H1 (cell line): ENCODE measurements at regions not wholly inside any gene's neighbourhood (a gene's known extent, or its start where the extent isn't known, plus 50 kb on each side); places are given as distances from the start of the nearest gene placed in this dataset.

Experiments
- CTCF ChIA-PET: fragments of 300-600 bp; sonication (Branson Sonifier 250); formaldehyde crosslinking; loops from one replicate; lab custom pipeline; 2021; ENCODE audit not compliant: partially characterized antibody; lab: Charles Lee
- POLR2A ChIA-PET: fragments of 300-600 bp; sonication (Branson Sonifier 250); formaldehyde crosslinking; loops from one replicate; lab custom pipeline; 2021; ENCODE audit warnings: inconsistent platforms; ENCODE audit not compliant: partially characterized antibody; lab: Charles Lee
- DNase-seq, 2 experiments: peaks; one replicate each; pipeline versions ENCODE4 v3.0.0 to v3.0.0-alpha.2; 2010 to 2022; ENCODE audit warnings: low spot score in 2 of 2, low read depth in 1 of 2, mixed read lengths in 1 of 2
- FAIRE-seq: peaks from 2 replicates; lab custom pipeline; 2011; peaks lifted over from hg19 to GRCh38; lab: Jason Lieb, UNC
- H2AFZ ChIP-seq: 2 replicates; pipeline ENCODE4 v1.8.1; 2012; ENCODE audit warnings: low read length, inconsistent platforms
- H2AK5ac ChIP-seq: 2 replicates; pipeline ENCODE4 v1.6.1; 2013; ENCODE audit warnings: low read depth, low read length
- H2BK120ac ChIP-seq: replicated peaks from 2 replicates; pipeline ENCODE3; 2013; ENCODE audit warnings: low read depth, low read length, inconsistent platforms
- H2BK12ac ChIP-seq: 2 replicates; pipeline ENCODE4 v1.6.1; 2013; ENCODE audit warnings: low read depth, low read length
- H2BK15ac ChIP-seq: 2 replicates; pipeline ENCODE4 v1.6.1; 2013; ENCODE audit warnings: low read length
- H2BK20ac ChIP-seq: 2 replicates; pipeline ENCODE4 v1.6.1; 2013; ENCODE audit warnings: low read length
- H2BK5ac ChIP-seq: 2 replicates; pipeline ENCODE4 v1.6.1; 2013; ENCODE audit warnings: low read depth, low read length
- H3K14ac ChIP-seq: 2 replicates; pipeline ENCODE4 v1.6.1; 2013; ENCODE audit warnings: inconsistent platforms; ENCODE audit not compliant: insufficient read length
- H3K18ac ChIP-seq: 2 replicates; pipeline ENCODE4 v1.6.1; 2013; ENCODE audit warnings: low read length; ENCODE audit errors: extremely low read depth
- H3K23ac ChIP-seq: 2 replicates; pipeline ENCODE4 v1.6.1; 2013; ENCODE audit warnings: inconsistent platforms; ENCODE audit not compliant: insufficient read length
- H3K23me2 ChIP-seq: 2 replicates; pipeline ENCODE4 v1.6.1; 2013; ENCODE audit warnings: low read depth, low read length
- H3K27ac ChIP-seq: 2 replicates; pipeline ENCODE4 v1.6.1; 2011; ENCODE audit warnings: low read depth, low read length, inconsistent platforms
- H3K27me3 ChIP-seq, 4 experiments: replicated peaks in 1 of 4; 1 replicate in 1 of 4; 2 replicates in 3 of 4; pipeline versions ENCODE4 v1.6.1 to v1.8.1; 2011 to 2013; ENCODE audit warnings: low read length in 3 of 4, mild to moderate bottlenecking in 3 of 4, inconsistent platforms in 2 of 4, mixed read lengths in 2 of 4, moderate library complexity in 1 of 4; ENCODE audit not compliant: control insufficient read depth in 3 of 4, insufficient read depth in 3 of 4; ENCODE audit errors: extremely low read depth in 1 of 4
- H3K36me3 ChIP-seq, 4 experiments: 2 replicates each; pipeline versions ENCODE4 v1.6.1 to v1.8.1; 2011 to 2013; ENCODE audit warnings: mild to moderate bottlenecking in 4 of 4, low read length in 3 of 4, moderate library complexity in 2 of 4, control low read depth in 1 of 4, inconsistent platforms in 1 of 4; ENCODE audit not compliant: insufficient read depth in 4 of 4, control insufficient read depth in 2 of 4
- H3K4ac ChIP-seq: replicated peaks from 2 replicates; pipeline ENCODE3; 2013; ENCODE audit warnings: low read length, low read depth, mixed read lengths, inconsistent platforms; ENCODE audit not compliant: insufficient read length
- H3K4me1 ChIP-seq, 4 experiments: replicated peaks in 1 of 4; 1 replicate in 1 of 4; 2 replicates in 3 of 4; pipeline versions ENCODE4 v1.6.1 to v1.8.1; 2011 to 2013; ENCODE audit warnings: low read length in 3 of 4, inconsistent platforms in 2 of 4, mixed read lengths in 1 of 4; ENCODE audit not compliant: insufficient read depth in 4 of 4, control insufficient read depth in 3 of 4
- H3K4me2 ChIP-seq, 2 experiments: 2 replicates each; pipeline versions ENCODE4 v1.6.1 to v1.8.1; 2011 to 2013; ENCODE audit warnings: low read depth in 2 of 2, low read length in 2 of 2, control low read depth in 1 of 2, inconsistent platforms in 1 of 2, mild to moderate bottlenecking in 1 of 2; ENCODE audit not compliant: insufficient read depth in 1 of 2
- H3K4me3 ChIP-seq, 4 experiments: fragments of 200-600, 300-600 bp in 1 of 4; sonication (generic), shearing (Covaris generic), sonication (Bioruptor Twin) in 1 of 4; 2 replicates each; pipeline versions ENCODE4 v1.5.1 to v1.8.1; 2011 to 2016; ENCODE audit warnings: low read length in 4 of 4, low read depth in 3 of 4, control low read depth in 2 of 4, inconsistent platforms in 2 of 4, mild to moderate bottlenecking in 2 of 4, mixed read lengths in 1 of 4, moderate library complexity in 1 of 4; ENCODE audit not compliant: insufficient read depth in 2 of 4; ENCODE audit errors: extremely low read depth in 1 of 4
- H3K56ac ChIP-seq: replicated peaks from 2 replicates; pipeline ENCODE3; 2013; ENCODE audit warnings: low read depth, mild to moderate bottlenecking, mixed read lengths, low read length, inconsistent platforms; ENCODE audit not compliant: insufficient read length
- H3K79me1 ChIP-seq: 2 replicates; pipeline ENCODE4 v1.6.1; 2013; ENCODE audit warnings: low read depth, low read length, control low read depth
- H3K79me2 ChIP-seq, 2 experiments: 2 replicates each; pipeline versions ENCODE4 v1.6.1 to v1.8.1; 2012 to 2013; ENCODE audit warnings: low read length in 2 of 2, mild to moderate bottlenecking in 2 of 2, inconsistent platforms in 1 of 2; ENCODE audit not compliant: insufficient read depth in 2 of 2, control insufficient read depth in 1 of 2
- H3K9ac ChIP-seq, 4 experiments: replicated peaks in 1 of 4; 1 replicate in 1 of 4; 2 replicates in 3 of 4; pipeline versions ENCODE4 v1.6.1 to v1.8.1; 2011 to 2013; ENCODE audit warnings: low read depth in 3 of 4, low read length in 3 of 4, control low read depth in 2 of 4, mild to moderate bottlenecking in 2 of 4, moderate library complexity in 2 of 4, inconsistent platforms in 1 of 4; ENCODE audit errors: extremely low read depth in 1 of 4
- H3K9me3 ChIP-seq, 2 experiments: 2 replicates each; pipeline versions ENCODE4 v1.6.1 to v1.8.1; 2012 to 2013; ENCODE audit warnings: mild to moderate bottlenecking in 2 of 2, moderate library complexity in 2 of 2, control low read depth in 1 of 2, inconsistent platforms in 1 of 2, low read depth in 1 of 2, low read length in 1 of 2, mixed read lengths in 1 of 2; ENCODE audit not compliant: insufficient read depth in 2 of 2
- H4K20me1 ChIP-seq, 2 experiments: replicated peaks in 1 of 2; 2 replicates each; pipeline versions ENCODE3 to v1.8.1; 2011 to 2013; ENCODE audit warnings: inconsistent platforms in 2 of 2, low read length in 2 of 2, mild to moderate bottlenecking in 1 of 2; ENCODE audit not compliant: insufficient read depth in 2 of 2, control insufficient read depth in 1 of 2
- H4K5ac ChIP-seq: 2 replicates; pipeline ENCODE4 v1.6.1; 2013; ENCODE audit warnings: low read length, low read depth, mixed read lengths, inconsistent platforms; ENCODE audit not compliant: insufficient read length
- H4K8ac ChIP-seq: 2 replicates; pipeline ENCODE4 v1.8.0; 2013; ENCODE audit warnings: mild to moderate bottlenecking, moderate library complexity, low read length, inconsistent platforms; ENCODE audit not compliant: insufficient read depth; ENCODE audit errors: extremely low read depth
- H4K91ac ChIP-seq: replicated peaks from 2 replicates; pipeline ENCODE3; 2013; ENCODE audit warnings: low read length, mixed read lengths, inconsistent platforms; ENCODE audit not compliant: insufficient read length
- CTBP2 ChIP-seq: IDR thresholded peaks from 2 replicates; pipeline ENCODE4 v1.7.0; 2011; ENCODE audit warnings: borderline replicate concordance, mild to moderate bottlenecking, moderate library complexity, mixed read lengths, low read length; ENCODE audit not compliant: insufficient read depth, insufficient read length
- FOSL1 ChIP-seq: IDR thresholded peaks from 2 replicates; pipeline ENCODE4 v1.6.1; 2011; ENCODE audit warnings: mild to moderate bottlenecking, low read depth, low read length, moderate library complexity; ENCODE audit not compliant: insufficient read depth
- KDM4A ChIP-seq: IDR thresholded peaks from one replicate; pipeline ENCODE4 v1.7.1; 2012; ENCODE audit warnings: low read depth, mild to moderate bottlenecking, moderate library complexity, low read length, inconsistent platforms; ENCODE audit not compliant: severe bottlenecking
- TEAD4 ChIP-seq: IDR thresholded peaks from 2 replicates; pipeline ENCODE4 v1.6.1; 2012; ENCODE audit warnings: low read depth, low read length, inconsistent platforms, mixed read lengths
- WGBS, 2 experiments: shearing (Covaris generic) in 1 of 2; methylation state at CpG; one replicate each; pipeline versions ENCODE4 v1.1.6 to v1.1.7; 2013 to 2015; ENCODE audit warnings: low lambda C conversion rate in 2 of 2, mixed read lengths in 2 of 2, inconsistent platforms in 1 of 2, low coverage in 1 of 2, missing lambda C conversion rate in 1 of 2; ENCODE audit not compliant: insufficient replicate concordance in 2 of 2, insufficient coverage in 1 of 2, insufficient read length in 1 of 2; ENCODE audit errors: extremely low coverage in 1 of 2, missing lambda C conversion rate in 1 of 2; 5-methylcytosine and 5-hydroxymethylcytosine counted together

DNA sequence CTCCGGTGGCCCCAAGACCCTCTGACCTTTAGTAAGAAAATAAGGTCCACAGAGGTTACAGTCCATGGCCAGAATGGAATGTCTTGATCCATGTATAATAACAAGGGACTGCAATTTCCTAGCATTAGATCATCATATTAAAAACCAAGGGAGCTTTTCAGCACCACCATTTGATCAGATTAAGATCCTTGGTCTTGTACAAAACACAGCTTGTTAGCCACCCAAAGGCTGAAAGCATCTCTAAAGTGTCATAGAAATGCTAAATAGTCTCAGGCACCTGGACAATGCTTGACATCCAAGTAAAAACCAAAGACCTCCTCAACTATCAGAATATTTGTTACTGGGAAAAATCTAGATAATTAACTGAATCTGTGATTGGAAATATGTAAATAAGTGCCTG lies 50.3 kb upstream of the VPS13A start:
- Histone ChIP-seq H2BK5ac (no peak overlapping the region), H2BK12ac (no peak overlapping the region), H3K56ac (no peak overlapping the region), H3K4me3 (no peak overlapping the region; a peak in 1 of 8 replicates), H2AK5ac (no peak overlapping the region), H3K4ac (no peak overlapping the region), H4K91ac (no peak overlapping the region), H3K14ac (no peak overlapping the region), H3K23me2 (no peaks in the 10 kb centered on the region), H3K79me2 (no peaks in the 10 kb centered on the region), H3K9me3 (peaks cover 18 to 21% of the 10 kb centered on the region in 2 experiments), H4K8ac (no peak overlapping the region), H4K20me1 (no peaks in the 10 kb centered on the region), H3K4me2 (no peak overlapping the region), H4K5ac (no peak overlapping the region), H2BK20ac (no peak overlapping the region), H2AFZ (no peak overlapping the region), H3K9ac (no peak overlapping the region), H2BK15ac (no peak overlapping the region), H3K27ac (no peak overlapping the region), H3K79me1 (no peaks in the 10 kb centered on the region), H3K4me1 (peaks cover 0 to 14% (median 5%) of the 10 kb centered on the region in 4 experiments; a peak in 4 of 7 replicates), H3K27me3 (no peaks in the 10 kb centered on the region), H3K36me3 (peaks cover 0 to 6% (median under 1%) of the 10 kb centered on the region in 4 experiments; a peak in 2 of 8 replicates), H3K23ac (no peak overlapping the region), H2BK120ac (no peak overlapping the region), H3K18ac (no peak overlapping the region)
- ChIA-PET POLR2A (interaction anchor here (1.2 kb wide), 1 partner anchor 221 kb away, joined by 3 read pairs; the partner anchor contains the start of gene PRUNE2), CTCF (interaction anchor here (0.5 to 2.4 kb wide), 7 partner anchors 10 to 194 kb away, joined by 3 to 8 read pairs (median 4); no protein-coding TSS in a partner anchor)
- WGBS, 2 experiments = 83% methylated on average over 1 of the region's 1 CpG; no CpG with 5 or more reads in 1 of the 2 experiments
- TF ChIP-seq TEAD4 (no peak), KDM4A (no peak), FOSL1 (no peak), CTBP2 (no peak)
- FAIRE-seq (peak; percentile 45), DNase-seq (no peak)
